HG03196 (cell line): ENCODE measurements at regions not wholly inside any gene's neighbourhood (a gene's known extent, or its start where the extent isn't known, plus 50 kb on each side); places are given as distances from the start of the nearest gene placed in this dataset.

Experiments
- ATAC-seq: cut with Tn5 transposase; IDR thresholded peaks from one replicate; pipeline ENCODE4 v1.9.1; 2021; ENCODE audit not compliant: unreplicated experiment

DNA sequence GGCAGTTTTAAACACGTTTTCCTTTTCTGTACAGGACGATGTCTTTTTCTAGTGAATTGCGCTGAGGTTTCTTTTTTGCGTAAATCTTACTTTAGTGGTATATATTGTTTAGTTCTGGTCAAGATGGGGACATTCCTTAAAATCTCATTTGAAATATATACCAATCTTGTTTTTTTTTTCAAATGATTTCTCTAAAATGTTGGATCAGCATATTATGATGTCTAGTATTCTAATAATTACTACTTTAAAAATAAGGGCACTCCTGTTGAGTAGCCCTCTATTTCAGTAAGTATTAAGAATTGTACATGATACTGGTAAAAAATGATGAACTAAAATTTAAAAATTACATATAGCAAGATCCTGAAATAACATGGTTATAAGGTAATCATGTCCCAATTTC lies 224.1 kb upstream of the ARHGAP24 start:
- no peak for ATAC-seq

DNA sequence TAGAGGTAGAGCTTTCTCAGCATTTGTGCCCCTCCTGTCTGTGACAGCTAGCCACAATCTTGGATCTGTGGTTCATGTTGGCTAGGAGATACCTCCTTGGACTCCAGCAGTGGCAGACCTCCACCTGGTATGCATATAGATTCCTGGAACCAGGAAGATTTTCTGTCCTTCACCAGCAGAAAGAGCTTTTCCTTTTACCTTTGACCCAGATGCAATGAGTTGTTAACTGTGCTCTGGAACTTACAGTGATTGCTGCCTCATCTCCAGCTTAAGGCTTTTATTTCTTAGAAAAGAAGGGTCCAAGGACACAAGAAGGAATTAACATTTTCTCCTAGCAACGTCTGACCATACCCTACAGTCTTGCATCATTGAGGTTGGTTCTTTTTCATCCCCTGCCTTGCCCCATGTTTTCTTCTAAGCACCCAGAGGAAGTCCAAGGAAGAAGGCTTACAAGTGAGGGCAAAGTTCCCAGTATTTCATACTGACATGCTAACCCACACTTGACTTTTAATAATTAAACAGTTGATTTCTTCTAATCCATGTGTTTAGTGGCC lies 217.1 kb upstream of the ARHGAP24 start:
- no peak for ATAC-seq

DNA sequence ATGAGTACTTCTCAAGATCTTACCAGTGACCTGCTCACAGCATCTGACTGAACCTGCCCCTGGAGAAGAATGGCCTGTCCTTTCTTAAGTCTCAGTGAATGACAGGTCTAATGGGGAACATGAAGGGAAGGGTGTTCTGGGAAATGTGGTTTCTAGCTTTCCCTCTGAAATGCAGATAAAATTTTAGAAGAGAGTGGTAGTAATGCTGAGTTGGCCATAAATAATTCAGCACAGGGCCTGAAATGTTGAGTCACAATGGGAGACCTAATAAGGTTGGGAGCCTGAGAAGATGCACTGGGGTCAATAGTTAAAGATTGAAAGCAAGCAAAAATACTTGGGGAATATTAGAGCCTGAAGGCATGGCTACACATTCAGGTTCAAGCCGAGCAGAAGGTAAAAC lies 214.9 kb upstream of the ARHGAP24 start:
- no peak for ATAC-seq

DNA sequence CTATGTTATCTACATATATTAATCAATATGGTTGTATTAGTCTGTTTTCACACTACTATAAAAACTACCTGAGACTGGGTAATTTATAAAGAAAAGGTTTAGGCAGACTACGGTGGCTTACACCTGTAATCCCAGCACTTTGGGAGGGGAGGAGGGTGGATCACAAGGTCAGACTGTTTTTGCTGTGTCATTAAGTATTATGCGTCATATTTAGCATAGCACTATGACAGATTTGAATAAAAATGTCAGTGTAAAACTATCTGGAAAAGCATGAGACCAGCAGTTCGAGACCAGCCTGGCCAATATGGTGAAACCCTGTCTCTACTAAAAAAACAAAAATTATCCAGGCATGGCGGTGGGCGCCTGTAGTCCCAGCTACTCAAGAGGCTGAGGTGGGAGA lies 209.7 kb upstream of the ARHGAP24 start:
- ATAC-seq, result no peak

DNA sequence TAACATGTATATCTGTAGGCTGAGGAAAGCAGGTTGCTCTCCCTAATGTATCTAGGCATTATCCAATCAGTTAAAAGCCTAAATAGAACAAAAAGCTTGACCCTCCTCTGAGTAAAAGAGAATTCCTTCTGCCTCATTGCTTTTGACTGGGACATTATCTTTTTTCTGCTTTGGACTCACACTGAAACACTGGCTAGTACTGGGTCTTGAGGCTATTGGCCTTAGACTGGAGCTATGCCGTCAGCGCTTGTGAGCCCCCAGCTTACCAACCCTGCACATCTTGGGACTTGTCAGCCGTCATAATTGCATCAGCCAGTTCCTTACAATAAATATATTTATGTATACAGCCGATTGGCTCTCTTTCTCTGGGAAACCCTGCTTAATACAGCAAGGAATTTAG lies 206.8 kb upstream of the ARHGAP24 start:
- ATAC-seq, result no peak

DNA sequence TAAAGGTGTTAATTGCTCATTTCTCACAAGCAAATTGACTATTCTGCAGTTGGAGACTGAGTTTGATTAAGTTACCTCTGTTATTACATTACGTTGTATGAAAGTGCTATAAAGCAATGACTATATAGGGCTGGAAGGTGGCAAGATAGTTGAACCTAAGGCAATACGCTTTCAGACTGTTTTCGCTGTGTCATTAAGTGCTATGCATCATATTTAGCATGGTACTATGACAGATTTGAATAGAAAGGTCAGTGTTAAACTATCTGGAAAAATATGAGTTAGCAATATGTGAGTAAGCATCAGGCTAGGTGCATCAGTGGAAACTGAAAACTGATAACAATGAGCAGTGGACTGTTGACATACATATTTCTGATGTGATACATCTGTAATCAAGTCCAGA lies 206.0 kb upstream of the ARHGAP24 start:
- ATAC-seq, result no peak

DNA sequence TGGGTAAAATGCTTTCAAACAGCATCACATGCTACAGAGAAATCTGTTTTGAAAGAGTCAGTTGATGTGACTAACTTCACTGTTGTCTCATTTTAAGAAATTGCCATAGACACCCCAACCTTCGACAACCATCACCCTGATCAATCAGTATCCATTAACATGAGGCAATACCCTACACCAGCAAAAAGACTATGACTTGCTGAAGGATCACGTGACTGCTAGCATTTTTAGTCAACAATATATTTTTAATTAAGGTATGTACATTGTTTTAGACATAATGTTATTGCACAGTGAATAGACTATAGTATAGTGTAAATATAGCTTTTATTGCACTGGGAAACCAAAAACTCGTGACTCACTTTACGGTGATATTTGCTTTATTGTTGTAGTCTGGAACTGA lies 200.0 kb upstream of the ARHGAP24 start:
- ATAC-seq, result no peak

DNA sequence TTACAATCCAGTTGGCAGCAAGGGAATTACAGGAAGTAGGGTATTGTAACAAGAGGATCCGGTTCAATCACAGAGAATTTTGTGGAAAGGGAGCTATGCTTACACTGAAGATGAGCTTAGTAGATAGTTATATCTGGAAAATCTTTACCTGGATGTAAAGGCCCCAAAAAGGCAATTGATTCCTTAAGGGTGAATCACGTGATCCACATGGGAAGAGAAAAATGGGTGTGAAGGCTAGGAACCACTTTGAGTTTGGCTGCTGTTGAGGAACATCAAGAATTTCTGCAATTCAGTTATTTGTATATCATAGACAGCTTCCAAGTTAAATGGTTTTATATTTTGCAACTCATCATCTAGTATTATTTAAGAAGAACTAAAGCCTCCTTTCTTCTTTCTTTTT lies 194.0 kb upstream of the ARHGAP24 start:
- no peak for ATAC-seq

DNA sequence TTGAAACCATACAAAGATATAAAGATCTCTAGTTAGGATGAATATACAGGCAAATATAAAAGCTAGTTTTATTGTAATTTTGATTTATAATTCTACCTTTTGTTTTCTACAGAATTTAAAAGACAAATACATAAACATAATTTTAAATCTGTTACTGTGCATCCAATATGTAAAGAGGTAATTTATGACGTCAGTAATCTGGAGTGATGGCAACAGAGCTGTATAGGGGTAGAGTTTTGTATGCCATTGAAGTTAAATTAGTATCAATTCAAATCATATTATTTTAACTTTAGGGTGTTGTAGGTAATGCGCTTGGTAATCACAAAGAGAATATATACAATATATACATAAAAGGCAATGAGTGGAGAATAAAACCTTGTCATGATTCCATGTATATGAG lies 183.7 kb upstream of the ARHGAP24 start:
- ATAC-seq, result no peak

DNA sequence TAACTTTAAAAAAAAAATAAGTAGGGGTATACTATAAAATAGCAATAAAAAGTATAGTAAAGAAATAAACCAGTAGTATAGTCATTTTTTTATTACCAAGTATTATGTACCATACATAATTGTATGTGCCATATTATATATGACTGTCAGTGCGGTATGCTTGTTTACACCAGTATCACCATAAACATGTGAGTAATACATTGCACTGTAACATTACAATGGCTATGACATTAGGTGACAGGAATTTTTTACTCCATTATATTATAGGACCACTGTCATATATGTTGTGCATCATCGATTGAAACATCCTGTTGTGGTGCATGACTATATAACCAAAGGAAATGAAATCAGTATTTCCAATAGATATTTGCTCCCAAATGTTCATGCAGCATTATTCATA lies 176.9 kb upstream of the ARHGAP24 start:
- no peak for ATAC-seq

DNA sequence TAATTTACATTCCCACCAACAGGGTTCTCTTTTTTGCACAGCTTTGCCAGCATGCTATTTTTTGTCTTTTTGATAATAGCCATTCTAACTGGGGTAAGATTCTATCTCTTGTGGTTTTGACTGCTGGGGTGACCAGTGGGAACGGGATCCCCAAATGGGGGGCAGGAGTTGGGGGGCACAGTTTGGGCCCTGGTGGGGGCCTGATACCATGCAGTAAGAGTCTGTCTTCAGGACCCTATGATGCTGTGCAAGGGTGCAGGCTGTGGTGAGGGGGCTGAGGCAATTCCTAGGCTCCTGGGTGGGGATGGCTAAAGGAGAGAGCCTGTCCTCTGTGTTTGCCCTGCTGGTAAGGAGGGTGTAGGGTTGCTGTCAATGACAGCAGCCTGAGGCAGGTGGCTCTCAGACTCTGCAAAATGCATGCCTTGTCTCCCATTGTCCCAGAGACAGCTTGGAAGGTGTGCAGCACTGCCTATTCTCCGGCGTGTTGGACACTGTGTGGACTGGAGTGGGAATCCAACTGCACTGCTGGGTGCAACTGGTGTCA lies 172.7 kb upstream of the ARHGAP24 start:
- ATAC-seq, result no peak

DNA sequence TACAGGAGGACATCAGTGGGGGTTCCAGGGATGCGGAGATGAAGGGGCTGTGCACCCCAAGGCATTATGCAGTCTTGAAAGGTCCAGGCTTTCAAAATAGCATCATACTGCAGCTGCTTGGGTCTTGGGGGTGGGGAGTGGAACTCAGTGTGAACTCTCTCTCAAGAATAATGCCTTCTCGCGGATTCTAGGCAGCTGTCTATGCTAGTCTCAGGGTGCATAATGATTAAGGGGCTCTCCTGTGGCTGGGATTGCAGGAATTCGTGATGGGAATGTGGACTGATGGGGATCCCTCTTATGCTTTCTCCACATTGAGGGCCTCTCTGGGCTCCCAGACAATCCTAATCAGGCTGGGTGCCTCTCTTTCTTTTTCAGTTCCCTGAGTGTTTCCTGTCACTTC lies 172.2 kb upstream of the ARHGAP24 start:
- no peak for ATAC-seq

DNA sequence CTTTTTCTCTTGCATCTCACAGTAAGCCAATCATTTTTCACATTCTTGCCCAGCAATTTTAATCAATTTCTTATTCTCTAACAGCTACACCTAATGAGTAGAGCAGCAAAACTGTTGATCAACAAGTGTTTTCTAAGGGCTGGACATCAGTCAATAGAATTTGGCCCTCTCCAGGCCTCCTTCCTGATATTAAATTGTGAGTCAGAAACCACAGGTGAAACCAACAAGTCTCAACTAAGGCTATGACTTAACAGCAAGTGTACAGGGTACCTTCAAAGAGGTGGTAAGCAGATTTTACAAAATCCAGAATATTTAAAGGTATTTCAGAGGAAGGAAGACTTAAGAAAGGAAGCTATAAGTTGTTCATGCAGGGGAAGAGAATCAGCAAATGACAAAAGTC lies 156.5 kb upstream of the ARHGAP24 start:
- ATAC-seq, result no peak

DNA sequence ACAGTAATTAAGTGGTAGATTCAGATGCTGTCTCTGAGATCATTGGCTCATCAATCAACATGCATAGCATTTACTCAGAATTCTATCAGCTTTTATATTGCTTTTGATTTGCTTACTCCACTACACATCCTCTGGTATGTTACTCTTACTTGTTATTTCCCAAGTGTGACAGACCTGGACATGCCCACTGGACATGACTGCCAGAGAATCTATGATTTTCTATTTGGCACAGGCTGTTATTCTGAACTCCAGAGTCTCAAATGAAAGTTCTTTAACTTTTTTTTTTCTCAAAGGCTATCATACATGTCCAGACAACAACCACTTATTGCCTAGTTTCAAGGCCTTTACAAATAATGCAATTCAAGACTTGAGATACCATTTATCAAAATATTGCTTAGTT lies 116.1 kb upstream of the ARHGAP24 start:
- ATAC-seq, result no peak

DNA sequence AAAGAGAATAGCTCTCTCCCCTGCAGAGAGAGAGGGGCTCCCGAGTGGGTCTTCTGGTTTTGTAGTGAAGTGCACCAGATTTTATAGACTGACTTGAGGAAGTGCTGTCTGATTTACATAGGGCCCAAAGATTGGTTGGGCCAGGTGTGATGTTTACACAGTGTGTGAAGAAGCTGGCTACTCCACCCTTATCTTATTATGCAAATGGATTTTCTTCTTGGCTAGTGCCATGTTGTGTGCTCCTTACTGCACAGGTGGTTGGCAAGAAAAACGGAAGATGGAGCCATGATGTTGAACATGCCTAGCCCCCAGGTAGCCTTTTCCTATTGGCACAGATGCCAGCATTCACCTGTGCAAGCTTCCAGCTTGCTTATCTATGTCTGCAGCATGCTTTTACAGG lies 112.4 kb upstream of the ARHGAP24 start:
- no peak for ATAC-seq

DNA sequence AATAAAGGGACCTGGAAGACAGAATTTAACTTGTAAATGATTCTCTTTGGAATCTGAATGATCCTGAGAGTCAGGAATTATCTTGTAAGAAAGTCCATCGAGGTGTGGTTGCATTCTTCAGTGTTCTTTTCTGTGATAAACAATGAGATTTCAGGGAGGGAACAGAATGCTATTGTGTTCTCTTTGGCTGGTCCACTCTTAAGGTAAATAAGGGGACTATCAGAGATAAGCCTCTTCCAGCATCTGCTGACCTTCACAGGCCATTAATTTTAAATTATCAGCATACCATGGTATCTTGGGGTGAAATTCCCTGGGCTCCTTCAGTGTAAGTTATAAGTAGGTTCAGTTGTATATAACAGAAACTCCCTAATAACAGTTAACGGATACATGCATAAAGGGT lies 107.1 kb upstream of the ARHGAP24 start:
- ATAC-seq, result no peak

DNA sequence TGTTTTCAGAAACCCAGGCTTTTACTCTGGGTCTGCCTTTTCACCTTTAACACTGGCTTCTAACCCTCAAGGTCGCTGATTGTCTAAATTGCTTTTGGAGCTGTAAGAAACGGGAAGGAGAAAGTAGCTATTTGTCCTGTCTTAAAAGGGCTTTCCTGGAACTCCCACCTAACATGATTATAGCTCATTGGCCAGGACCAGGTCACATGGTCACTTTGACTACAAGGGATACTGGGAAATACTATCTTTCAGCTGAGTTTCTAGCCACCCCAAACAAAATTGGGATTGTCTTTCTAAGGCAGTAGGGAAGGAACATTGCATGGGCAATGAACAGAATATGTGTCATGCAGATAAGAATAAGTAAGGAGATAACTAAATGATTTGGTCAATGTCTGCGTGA lies 106.7 kb upstream of the ARHGAP24 start:
- no peak for ATAC-seq

DNA sequence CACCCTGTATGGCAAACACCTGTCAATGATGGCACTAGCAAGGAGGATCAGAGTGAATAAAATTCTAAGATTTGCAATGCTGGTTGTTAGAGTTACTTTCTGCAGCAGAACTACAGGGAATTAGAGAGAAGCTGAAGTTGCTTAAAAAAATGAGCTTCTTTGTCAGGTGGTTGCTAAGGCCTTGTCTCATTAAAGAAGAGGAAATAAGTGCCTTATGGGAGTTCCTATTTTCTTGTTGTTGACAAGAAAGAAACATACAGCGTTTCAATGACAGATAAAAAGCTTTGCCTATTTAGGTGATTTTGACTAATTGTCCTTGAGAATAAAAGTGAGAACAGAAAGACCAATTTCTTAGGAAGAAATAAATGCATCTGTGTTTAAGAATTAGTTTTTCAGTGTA lies 106.0 kb upstream of the ARHGAP24 start:
- no peak for ATAC-seq

DNA sequence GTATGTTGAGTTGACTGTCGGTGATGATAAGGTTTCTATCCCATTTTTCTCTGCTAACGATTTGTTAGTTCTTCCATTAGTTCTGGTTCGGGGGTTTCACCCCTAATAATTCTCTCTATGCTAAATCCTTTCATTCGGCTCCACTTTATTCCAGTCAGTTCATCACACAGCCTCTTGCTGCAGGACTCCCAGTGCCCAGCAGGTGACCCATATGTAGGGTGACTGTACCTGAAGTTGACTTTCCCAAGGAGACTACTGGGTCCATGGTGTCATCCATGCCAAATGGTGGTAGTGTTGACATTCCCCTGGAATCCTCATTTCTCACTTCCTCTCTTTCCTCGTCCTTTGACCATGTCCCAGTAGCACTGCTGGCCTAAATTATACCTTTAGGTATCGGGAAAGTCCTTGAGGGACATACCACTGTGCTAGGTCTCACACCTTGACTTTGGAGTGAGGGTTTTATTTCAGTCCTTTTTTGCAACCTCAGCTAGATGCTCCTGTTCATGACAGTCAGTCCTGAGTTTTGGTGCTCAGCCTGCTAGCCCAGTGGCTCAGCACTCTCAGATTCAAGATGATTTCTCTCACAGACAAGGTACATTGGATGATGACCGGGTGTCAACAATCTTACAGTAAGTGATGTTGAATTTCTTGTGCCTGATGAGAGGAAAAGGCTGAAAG lies 105.1 kb upstream of the ARHGAP24 start:
- ATAC-seq, result no peak

DNA sequence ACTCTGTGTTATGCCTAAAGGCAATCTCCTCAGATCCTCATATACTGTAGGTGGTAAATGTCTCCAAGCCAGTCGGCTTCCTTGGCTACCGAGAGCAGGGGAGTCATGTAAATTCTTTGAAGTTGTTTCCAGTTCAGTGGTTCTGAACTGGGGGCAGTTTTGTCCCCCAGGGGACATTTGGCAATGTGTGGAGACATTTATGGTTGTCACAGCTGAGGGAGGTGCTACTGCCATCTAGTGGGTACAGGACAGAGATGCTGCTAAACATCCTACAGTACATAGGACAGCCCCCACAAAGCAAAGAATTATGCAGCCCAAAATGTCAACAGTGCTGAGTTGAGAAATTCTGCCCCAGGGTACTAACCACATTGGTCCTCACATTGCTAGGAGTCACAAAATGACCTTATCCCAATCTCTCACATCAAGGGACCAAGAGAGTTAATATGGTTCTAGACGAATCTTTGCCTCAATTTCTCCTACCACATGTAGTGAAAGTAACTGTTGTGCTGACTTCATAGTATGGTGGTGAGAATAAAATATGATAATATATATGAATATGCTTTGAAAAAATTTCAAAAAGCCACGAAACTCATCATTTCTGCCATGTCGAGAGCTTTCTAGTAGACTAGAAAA lies 104.4 kb upstream of the ARHGAP24 start:
- peak; percentile 83 for ATAC-seq

DNA sequence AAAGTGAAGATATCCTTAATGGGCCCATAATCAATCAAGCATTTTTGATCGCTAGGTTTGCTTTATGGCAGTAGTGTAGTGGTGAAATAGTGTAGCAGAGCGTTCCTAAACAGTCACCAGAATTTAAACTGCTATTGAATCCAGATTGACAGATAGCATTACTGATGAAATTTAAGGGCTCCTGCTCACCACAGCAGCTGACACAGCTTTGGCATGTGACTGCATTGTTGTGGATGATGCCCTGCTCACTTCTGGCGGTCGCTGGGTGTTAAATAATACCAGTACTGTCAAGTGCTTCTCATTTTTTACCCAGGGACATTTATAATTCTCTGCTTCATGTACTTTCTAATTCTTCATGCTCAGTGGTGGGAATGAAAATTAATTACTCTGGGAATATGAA lies 102.0 kb upstream of the ARHGAP24 start:
- no peak for ATAC-seq

DNA sequence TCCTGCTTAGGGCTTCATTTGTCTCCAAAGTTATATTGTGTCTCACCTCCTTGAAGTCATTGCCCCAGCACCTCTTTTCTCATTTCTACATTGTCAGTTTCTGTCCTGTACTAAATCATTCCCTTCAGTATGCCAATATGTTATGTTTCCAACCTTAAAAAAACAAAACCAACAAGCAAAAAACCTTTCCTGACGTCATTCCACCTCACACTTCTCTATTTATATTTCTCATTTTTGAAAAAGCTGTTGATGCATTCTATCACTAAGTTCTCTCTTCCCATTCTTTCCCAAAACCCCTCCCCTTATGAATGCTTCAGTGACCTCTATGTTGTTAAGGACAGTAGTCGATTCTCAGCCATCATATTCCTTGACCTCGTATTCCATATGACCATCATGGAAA lies 98.7 kb upstream of the ARHGAP24 start:
- ATAC-seq, result no peak

DNA sequence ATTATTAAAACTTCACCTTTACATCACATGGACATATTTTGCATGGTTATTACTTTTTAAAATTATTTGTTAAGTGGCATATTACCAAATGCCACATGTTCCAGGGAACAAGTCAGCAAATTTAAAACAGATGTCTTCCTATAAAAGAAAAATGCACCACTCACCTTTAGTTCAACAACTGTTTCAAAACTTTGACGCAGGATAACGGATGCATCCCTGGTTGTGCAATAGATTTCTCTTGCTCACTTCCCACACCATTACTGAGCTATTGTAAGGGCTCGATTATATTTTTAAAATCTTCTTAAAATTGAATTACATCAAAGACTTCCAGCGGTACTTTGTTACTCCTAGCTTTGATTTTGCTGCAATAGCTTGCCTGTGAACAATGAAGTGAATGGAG lies 93.0 kb upstream of the ARHGAP24 start:
- ATAC-seq, result no peak
